H1 (cell line): ENCODE measurements at regions not wholly inside any gene's neighbourhood (a gene's known extent, or its start where the extent isn't known, plus 50 kb on each side); places are given as distances from the start of the nearest gene placed in this dataset.

Experiments
- E2F6 ChIP-seq: IDR thresholded peaks from 2 replicates; pipeline ENCODE4 v1.6.1; 2012; ENCODE audit warnings: inconsistent platforms
- KDM5A ChIP-seq: fragments of 200-600 bp; IDR thresholded peaks from 2 replicates; pipeline ENCODE4 v1.7.1; 2012; ENCODE audit warnings: mild to moderate bottlenecking, low read length, inconsistent platforms, mixed read lengths
- PHF8 ChIP-seq: fragments of 200-600 bp; sonication (generic); conservative IDR thresholded peaks from 2 replicates; pipeline ENCODE4 v1.7.1; 2012; ENCODE audit warnings: low read depth, mild to moderate bottlenecking, inconsistent platforms, low read length, moderate library complexity
- RAD21 ChIP-seq, 2 experiments: IDR thresholded peaks in 1 of 2; conservative IDR thresholded peaks in 1 of 2; 2 replicates each; pipeline ENCODE4 v1.6.1; 2011; ENCODE audit warnings: low read depth in 2 of 2, low read length in 2 of 2, improper control_type of control experiment in 1 of 2, inconsistent platforms in 1 of 2, mild to moderate bottlenecking in 1 of 2, moderate library complexity in 1 of 2
- SIRT6 ChIP-seq: IDR thresholded peaks from one replicate; pipeline ENCODE4 v1.7.1; 2012; ENCODE audit warnings: low read length, inconsistent platforms
- TF ChIP-seq, protein P1 (sequence below): fragments of 300-600 bp; sonication (generic); IDR thresholded peaks from 2 replicates; pipeline ENCODE4 v1.7.1; 2012; ENCODE audit warnings: low read length, moderate library complexity, mild to moderate bottlenecking, inconsistent platforms; ENCODE audit not compliant: insufficient replicate concordance

DNA sequence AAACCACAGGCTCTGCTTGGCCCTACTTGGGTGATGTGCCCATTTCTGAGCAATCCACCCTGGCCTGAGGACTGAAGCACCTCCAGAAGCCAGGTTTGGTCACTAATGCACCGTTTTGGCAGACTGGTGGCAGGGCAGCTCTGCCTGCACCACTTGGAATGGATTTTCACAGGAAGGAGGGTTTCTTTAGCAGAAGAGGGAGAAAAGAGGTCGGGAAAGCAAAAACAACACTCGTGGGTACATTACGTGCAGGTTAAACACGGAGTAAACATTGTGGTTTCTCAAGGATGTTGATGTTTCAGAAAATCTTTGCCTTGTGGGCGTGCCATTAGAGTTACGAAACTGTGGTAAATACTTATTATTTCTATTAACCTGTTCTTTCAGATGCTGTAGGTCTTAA is 70.8 kb downstream of the KCNA5 start (continued):
- TF ChIP-seq, protein P1, sequence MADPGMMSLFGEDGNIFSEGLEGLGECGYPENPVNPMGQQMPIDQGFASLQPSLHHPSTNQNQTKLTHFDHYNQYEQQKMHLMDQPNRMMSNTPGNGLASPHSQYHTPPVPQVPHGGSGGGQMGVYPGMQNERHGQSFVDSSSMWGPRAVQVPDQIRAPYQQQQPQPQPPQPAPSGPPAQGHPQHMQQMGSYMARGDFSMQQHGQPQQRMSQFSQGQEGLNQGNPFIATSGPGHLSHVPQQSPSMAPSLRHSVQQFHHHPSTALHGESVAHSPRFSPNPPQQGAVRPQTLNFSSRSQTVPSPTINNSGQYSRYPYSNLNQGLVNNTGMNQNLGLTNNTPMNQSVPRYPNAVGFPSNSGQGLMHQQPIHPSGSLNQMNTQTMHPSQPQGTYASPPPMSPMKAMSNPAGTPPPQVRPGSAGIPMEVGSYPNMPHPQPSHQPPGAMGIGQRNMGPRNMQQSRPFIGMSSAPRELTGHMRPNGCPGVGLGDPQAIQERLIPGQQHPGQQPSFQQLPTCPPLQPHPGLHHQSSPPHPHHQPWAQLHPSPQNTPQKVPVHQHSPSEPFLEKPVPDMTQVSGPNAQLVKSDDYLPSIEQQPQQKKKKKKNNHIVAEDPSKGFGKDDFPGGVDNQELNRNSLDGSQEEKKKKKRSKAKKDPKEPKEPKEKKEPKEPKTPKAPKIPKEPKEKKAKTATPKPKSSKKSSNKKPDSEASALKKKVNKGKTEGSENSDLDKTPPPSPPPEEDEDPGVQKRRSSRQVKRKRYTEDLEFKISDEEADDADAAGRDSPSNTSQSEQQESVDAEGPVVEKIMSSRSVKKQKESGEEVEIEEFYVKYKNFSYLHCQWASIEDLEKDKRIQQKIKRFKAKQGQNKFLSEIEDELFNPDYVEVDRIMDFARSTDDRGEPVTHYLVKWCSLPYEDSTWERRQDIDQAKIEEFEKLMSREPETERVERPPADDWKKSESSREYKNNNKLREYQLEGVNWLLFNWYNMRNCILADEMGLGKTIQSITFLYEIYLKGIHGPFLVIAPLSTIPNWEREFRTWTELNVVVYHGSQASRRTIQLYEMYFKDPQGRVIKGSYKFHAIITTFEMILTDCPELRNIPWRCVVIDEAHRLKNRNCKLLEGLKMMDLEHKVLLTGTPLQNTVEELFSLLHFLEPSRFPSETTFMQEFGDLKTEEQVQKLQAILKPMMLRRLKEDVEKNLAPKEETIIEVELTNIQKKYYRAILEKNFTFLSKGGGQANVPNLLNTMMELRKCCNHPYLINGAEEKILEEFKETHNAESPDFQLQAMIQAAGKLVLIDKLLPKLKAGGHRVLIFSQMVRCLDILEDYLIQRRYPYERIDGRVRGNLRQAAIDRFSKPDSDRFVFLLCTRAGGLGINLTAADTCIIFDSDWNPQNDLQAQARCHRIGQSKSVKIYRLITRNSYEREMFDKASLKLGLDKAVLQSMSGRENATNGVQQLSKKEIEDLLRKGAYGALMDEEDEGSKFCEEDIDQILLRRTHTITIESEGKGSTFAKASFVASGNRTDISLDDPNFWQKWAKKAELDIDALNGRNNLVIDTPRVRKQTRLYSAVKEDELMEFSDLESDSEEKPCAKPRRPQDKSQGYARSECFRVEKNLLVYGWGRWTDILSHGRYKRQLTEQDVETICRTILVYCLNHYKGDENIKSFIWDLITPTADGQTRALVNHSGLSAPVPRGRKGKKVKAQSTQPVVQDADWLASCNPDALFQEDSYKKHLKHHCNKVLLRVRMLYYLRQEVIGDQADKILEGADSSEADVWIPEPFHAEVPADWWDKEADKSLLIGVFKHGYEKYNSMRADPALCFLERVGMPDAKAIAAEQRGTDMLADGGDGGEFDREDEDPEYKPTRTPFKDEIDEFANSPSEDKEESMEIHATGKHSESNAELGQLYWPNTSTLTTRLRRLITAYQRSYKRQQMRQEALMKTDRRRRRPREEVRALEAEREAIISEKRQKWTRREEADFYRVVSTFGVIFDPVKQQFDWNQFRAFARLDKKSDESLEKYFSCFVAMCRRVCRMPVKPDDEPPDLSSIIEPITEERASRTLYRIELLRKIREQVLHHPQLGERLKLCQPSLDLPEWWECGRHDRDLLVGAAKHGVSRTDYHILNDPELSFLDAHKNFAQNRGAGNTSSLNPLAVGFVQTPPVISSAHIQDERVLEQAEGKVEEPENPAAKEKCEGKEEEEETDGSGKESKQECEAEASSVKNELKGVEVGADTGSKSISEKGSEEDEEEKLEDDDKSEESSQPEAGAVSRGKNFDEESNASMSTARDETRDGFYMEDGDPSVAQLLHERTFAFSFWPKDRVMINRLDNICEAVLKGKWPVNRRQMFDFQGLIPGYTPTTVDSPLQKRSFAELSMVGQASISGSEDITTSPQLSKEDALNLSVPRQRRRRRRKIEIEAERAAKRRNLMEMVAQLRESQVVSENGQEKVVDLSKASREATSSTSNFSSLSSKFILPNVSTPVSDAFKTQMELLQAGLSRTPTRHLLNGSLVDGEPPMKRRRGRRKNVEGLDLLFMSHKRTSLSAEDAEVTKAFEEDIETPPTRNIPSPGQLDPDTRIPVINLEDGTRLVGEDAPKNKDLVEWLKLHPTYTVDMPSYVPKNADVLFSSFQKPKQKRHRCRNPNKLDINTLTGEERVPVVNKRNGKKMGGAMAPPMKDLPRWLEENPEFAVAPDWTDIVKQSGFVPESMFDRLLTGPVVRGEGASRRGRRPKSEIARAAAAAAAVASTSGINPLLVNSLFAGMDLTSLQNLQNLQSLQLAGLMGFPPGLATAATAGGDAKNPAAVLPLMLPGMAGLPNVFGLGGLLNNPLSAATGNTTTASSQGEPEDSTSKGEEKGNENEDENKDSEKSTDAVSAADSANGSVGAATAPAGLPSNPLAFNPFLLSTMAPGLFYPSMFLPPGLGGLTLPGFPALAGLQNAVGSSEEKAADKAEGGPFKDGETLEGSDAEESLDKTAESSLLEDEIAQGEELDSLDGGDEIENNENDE = no peak
- no peak for TF ChIP-seq E2F6
- TF ChIP-seq PHF8 = no peak
- TF ChIP-seq RAD21 (IDR thresholded peaks at IDR 0.05 in 1 of 2, conservative IDR thresholded peaks at IDR 0.05 in 1 of 2; ENCODE audit: low read depth in 2 of 2, low read length in 2 of 2) = no peak
- no peak for TF ChIP-seq SIRT6
- TF ChIP-seq KDM5A = no peak
- TF ChIP-seq, all 59 proteins: peak for 0
